ENCODE measurements at regions not wholly inside any gene's neighbourhood (a gene's known extent, or its start where the extent isn't known, plus 50 kb on each side); places are given as distances from the start of the nearest gene placed in this dataset.

- WGBS, 2 experiments, result 73 to 91% methylated on average over 1 to 2 of the region's 2 CpGs
- Histone ChIP-seq H3K4me1 (ENCODE audit: control insufficient read depth, insufficient read depth, low read length) (no peaks in the 10 kb centered on the region), H3K9me3 (ENCODE audit: control insufficient read depth, low read length) (no peaks in the 10 kb centered on the region)
Observed at GRCh38 chr3:1907911-1908310, 190.8 kb upstream of the CNTN4 start.

GRCh38 chr3:1908651-1909445 lies 189.8 kb upstream of the CNTN4 start:
- no peaks in the 10 kb centered on the region for H3K4me1 ChIP-seq (ENCODE audit: control insufficient read depth, insufficient read depth, low read length)
- WGBS, 2 experiments, result 43 to 45% methylated on average over 2 of the region's 2 CpGs
- H3K27ac ChIP-seq (ENCODE audit: insufficient read depth, low read depth, low read length, poor library complexity, severe bottlenecking), result no peak overlapping the region
- H3K36me3 ChIP-seq (ENCODE audit: control insufficient read depth, insufficient read depth, low read length), result no peaks in the 10 kb centered on the region
- no peaks in the 10 kb centered on the region for H3K27me3 ChIP-seq (ENCODE audit: control insufficient read depth, insufficient read depth, low read length, poor library complexity, severe bottlenecking)
- H3K9me3 ChIP-seq (ENCODE audit: control insufficient read depth, low read length), result no peaks in the 10 kb centered on the region
- H3K4me3 ChIP-seq (ENCODE audit: insufficient read depth, low read depth, low read length), result no peak overlapping the region

More at GRCh38 chr3:1907911-1908310, 190.8 kb upstream of the CNTN4 start:
- H3K4me3 ChIP-seq (ENCODE audit: insufficient read depth, low read depth, low read length), result no peak overlapping the region
- H3K27me3 ChIP-seq (ENCODE audit: control insufficient read depth, insufficient read depth, low read length, poor library complexity, severe bottlenecking), result no peaks in the 10 kb centered on the region
- H3K36me3 ChIP-seq (ENCODE audit: control insufficient read depth, insufficient read depth, low read length), result no peaks in the 10 kb centered on the region
- H3K27ac ChIP-seq (ENCODE audit: insufficient read depth, low read depth, low read length, poor library complexity, severe bottlenecking), result no peak overlapping the region

- WGBS, 2 experiments, result 83 to 93% methylated on average over 3 of the region's 3 CpGs
Observed at GRCh38 chr3:1910322-1910721, 188.3 kb upstream of the CNTN4 start.

DNA sequence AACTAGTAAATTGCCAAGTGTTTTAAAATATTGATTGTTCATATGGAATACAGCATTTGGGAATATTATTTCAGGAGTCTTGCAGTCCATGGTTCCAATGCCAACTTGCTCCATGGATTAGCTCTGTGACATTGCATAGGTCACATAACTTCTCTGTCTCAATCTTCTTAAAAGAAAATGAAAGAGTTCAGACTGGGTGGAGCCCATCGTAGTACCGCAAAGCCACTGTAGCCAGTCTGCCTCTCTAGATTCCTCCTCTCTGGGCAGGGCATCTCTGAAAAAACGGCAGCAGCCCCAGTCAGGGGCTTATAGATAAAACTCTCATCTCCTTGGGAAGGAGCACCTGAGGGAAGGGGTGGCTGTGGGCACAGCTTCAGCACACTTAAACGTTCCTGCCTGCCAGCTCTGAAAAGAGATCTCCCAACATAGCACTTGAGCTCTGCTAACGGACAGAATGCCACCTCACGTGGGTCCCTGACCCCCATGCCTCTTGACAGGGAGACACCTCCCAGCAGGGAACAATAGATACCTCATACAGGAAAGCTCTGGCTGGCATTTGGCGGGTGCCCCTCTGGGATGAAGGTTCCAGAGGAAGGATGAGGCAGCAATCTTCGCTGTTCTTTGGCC lies 168.8 kb upstream of the CNTN4 start:
- no peaks in the 10 kb centered on the region for H3K36me3 ChIP-seq (ENCODE audit: control insufficient read depth, insufficient read depth, low read length)
- no peaks in the 10 kb centered on the region for H3K27me3 ChIP-seq (ENCODE audit: control insufficient read depth, insufficient read depth, low read length, poor library complexity, severe bottlenecking)
- H3K27ac ChIP-seq (ENCODE audit: insufficient read depth, low read depth, low read length, poor library complexity, severe bottlenecking), result no peak overlapping the region
- H3K9me3 ChIP-seq (ENCODE audit: control insufficient read depth, low read length), result no peaks in the 10 kb centered on the region
- no peaks in the 10 kb centered on the region for H3K4me1 ChIP-seq (ENCODE audit: control insufficient read depth, insufficient read depth, low read length)
- H3K4me3 ChIP-seq (ENCODE audit: insufficient read depth, low read depth, low read length), result no peak overlapping the region
- WGBS, 2 experiments, result 77 to 84% methylated on average over 8 of the region's 8 CpGs

More at GRCh38 chr3:1910322-1910721, 188.3 kb upstream of the CNTN4 start:
- H3K27ac ChIP-seq (ENCODE audit: insufficient read depth, low read depth, low read length, poor library complexity, severe bottlenecking), result no peak overlapping the region
- H3K36me3 ChIP-seq (ENCODE audit: control insufficient read depth, insufficient read depth, low read length), result no peaks in the 10 kb centered on the region
- no peaks in the 10 kb centered on the region for H3K4me1 ChIP-seq (ENCODE audit: control insufficient read depth, insufficient read depth, low read length)
- no peak overlapping the region for H3K4me3 ChIP-seq (ENCODE audit: insufficient read depth, low read depth, low read length)
- no peaks in the 10 kb centered on the region for H3K9me3 ChIP-seq (ENCODE audit: control insufficient read depth, low read length)
- H3K27me3 ChIP-seq (ENCODE audit: control insufficient read depth, insufficient read depth, low read length, poor library complexity, severe bottlenecking), result no peaks in the 10 kb centered on the region

- H3K27ac ChIP-seq (ENCODE audit: insufficient read depth, low read depth, low read length, poor library complexity, severe bottlenecking), result no peak overlapping the region
- H3K27me3 ChIP-seq (ENCODE audit: control insufficient read depth, insufficient read depth, low read length, poor library complexity, severe bottlenecking), result no peaks in the 10 kb centered on the region
- WGBS, 2 experiments, result 89 to 95% methylated on average over 2 to 4 of the region's 4 CpGs
- H3K9me3 ChIP-seq (ENCODE audit: control insufficient read depth, low read length), result peaks cover 2% of the 10 kb centered on the region
- H3K36me3 ChIP-seq (ENCODE audit: control insufficient read depth, insufficient read depth, low read length), result no peaks in the 10 kb centered on the region
- no peak overlapping the region for H3K4me3 ChIP-seq (ENCODE audit: insufficient read depth, low read depth, low read length)
- no peaks in the 10 kb centered on the region for H3K4me1 ChIP-seq (ENCODE audit: control insufficient read depth, insufficient read depth, low read length)
Observed at GRCh38 chr3:1938975-1939374, 159.7 kb upstream of the CNTN4 start.

DNA sequence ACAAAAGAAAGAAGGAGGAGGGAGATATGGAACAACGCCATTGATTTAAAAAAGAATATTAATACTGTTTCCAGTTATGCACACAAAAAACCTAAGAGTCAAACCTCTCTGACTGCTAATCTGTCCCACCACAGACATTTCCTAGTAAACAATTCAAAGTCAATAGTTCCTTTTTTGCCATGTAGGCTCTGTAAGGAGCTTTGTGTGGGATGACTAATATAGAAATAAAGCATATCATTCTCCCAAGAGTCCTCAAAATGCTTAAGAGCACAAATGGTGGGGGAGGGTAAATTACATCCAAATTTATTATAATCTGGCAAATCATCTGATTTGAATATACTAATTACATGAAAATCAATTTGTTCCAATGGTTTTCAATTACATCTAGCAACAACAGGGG lies 155.9 kb upstream of the CNTN4 start:
- H3K9me3 ChIP-seq (ENCODE audit: control insufficient read depth, low read length), result peaks cover 2% of the 10 kb centered on the region
- no CpG with 5 or more reads among the region's 1 CpG for WGBS, 2 experiments
- H3K36me3 ChIP-seq (ENCODE audit: control insufficient read depth, insufficient read depth, low read length), result no peaks in the 10 kb centered on the region
- H3K4me1 ChIP-seq (ENCODE audit: control insufficient read depth, insufficient read depth, low read length), result no peaks in the 10 kb centered on the region
- no peaks in the 10 kb centered on the region for H3K27me3 ChIP-seq (ENCODE audit: control insufficient read depth, insufficient read depth, low read length, poor library complexity, severe bottlenecking)
- H3K4me3 ChIP-seq (ENCODE audit: insufficient read depth, low read depth, low read length), result no peak overlapping the region
- H3K27ac ChIP-seq (ENCODE audit: insufficient read depth, low read depth, low read length, poor library complexity, severe bottlenecking), result no peak overlapping the region

GRCh38 chr3:1943395-1944118 lies 155.1 kb upstream of the CNTN4 start:
- H3K27ac ChIP-seq (ENCODE audit: insufficient read depth, low read depth, low read length, poor library complexity, severe bottlenecking), result no peak overlapping the region
- 81 to 87% methylated on average over 5 to 6 of the region's 6 CpGs for WGBS, 2 experiments
- H3K4me3 ChIP-seq (ENCODE audit: insufficient read depth, low read depth, low read length), result no peak overlapping the region
- H3K9me3 ChIP-seq (ENCODE audit: control insufficient read depth, low read length), result peaks cover 2% of the 10 kb centered on the region
- no peaks in the 10 kb centered on the region for H3K4me1 ChIP-seq (ENCODE audit: control insufficient read depth, insufficient read depth, low read length)
- no peaks in the 10 kb centered on the region for H3K27me3 ChIP-seq (ENCODE audit: control insufficient read depth, insufficient read depth, low read length, poor library complexity, severe bottlenecking)
- no peaks in the 10 kb centered on the region for H3K36me3 ChIP-seq (ENCODE audit: control insufficient read depth, insufficient read depth, low read length)

GRCh38 chr3:1945698-1946097 lies 153.0 kb upstream of the CNTN4 start:
- H3K36me3 ChIP-seq (ENCODE audit: control insufficient read depth, insufficient read depth, low read length), result no peaks in the 10 kb centered on the region
- no peaks in the 10 kb centered on the region for H3K9me3 ChIP-seq (ENCODE audit: control insufficient read depth, low read length)
- H3K27me3 ChIP-seq (ENCODE audit: control insufficient read depth, insufficient read depth, low read length, poor library complexity, severe bottlenecking), result no peaks in the 10 kb centered on the region
- no peak overlapping the region for H3K27ac ChIP-seq (ENCODE audit: insufficient read depth, low read depth, low read length, poor library complexity, severe bottlenecking)
- no peak overlapping the region for H3K4me3 ChIP-seq (ENCODE audit: insufficient read depth, low read depth, low read length)
- H3K4me1 ChIP-seq (ENCODE audit: control insufficient read depth, insufficient read depth, low read length), result no peaks in the 10 kb centered on the region

- H3K27me3 ChIP-seq (ENCODE audit: control insufficient read depth, insufficient read depth, low read length, poor library complexity, severe bottlenecking), result no peaks in the 10 kb centered on the region
Observed at GRCh38 chr3:1953536-1953935, 145.1 kb upstream of the CNTN4 start.

DNA sequence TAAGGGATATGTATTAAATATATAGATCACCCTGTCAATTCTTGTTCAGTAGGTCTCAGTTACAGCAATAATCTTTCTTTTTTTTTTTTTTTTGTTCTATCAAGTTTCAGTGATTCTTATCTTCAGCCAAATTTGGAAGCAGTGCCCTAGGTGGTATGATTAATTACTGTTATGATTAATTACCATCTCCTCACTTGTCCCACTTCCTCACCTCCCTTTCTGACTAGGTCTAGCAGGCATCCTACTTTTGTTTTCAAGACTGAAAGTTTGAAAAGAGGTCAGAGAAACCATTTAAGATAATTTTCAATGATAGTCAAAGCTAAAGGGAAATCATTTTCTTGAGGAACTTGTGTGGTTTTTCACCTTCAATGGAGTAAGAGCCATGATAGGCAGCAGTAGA lies 144.0 kb upstream of the CNTN4 start:
- Histone ChIP-seq H3K36me3 (ENCODE audit: control insufficient read depth, insufficient read depth, low read length) (no peaks in the 10 kb centered on the region), H3K27ac (ENCODE audit: insufficient read depth, low read depth, low read length, poor library complexity, severe bottlenecking) (no peak overlapping the region), H3K27me3 (ENCODE audit: control insufficient read depth, insufficient read depth, low read length, poor library complexity, severe bottlenecking) (no peaks in the 10 kb centered on the region), H3K4me3 (ENCODE audit: insufficient read depth, low read depth, low read length) (no peak overlapping the region), H3K9me3 (ENCODE audit: control insufficient read depth, low read length) (no peaks in the 10 kb centered on the region), H3K4me1 (ENCODE audit: control insufficient read depth, insufficient read depth, low read length) (no peaks in the 10 kb centered on the region)

More at GRCh38 chr3:1953536-1953935, 145.1 kb upstream of the CNTN4 start:
- no peak overlapping the region for H3K27ac ChIP-seq (ENCODE audit: insufficient read depth, low read depth, low read length, poor library complexity, severe bottlenecking)
- H3K4me3 ChIP-seq (ENCODE audit: insufficient read depth, low read depth, low read length), result no peak overlapping the region
- 87 to 90% methylated on average over 7 of the region's 7 CpGs for WGBS, 2 experiments
- no peaks in the 10 kb centered on the region for H3K36me3 ChIP-seq (ENCODE audit: control insufficient read depth, insufficient read depth, low read length)
- H3K4me1 ChIP-seq (ENCODE audit: control insufficient read depth, insufficient read depth, low read length), result no peaks in the 10 kb centered on the region
- H3K9me3 ChIP-seq (ENCODE audit: control insufficient read depth, low read length), result no peaks in the 10 kb centered on the region

Data from ectodermal cell (in vitro differentiated cells).